Activated CD8-positive, alpha-beta T cell treated with anti-CD3 and anti-CD28 coated beads, Interleukin-2, amount 10 ng/mL, durations not matched to agents 7 days and 5 days (primary cell): ENCODE measurements at regions not wholly inside any gene's neighbourhood (a gene's known extent, or its start where the extent isn't known, plus 50 kb on each side); places are given as distances from the start of the nearest gene placed in this dataset.
"Not testable (repeated sequence)": the region's sequence is repeated elsewhere in the genome, so short reads cannot be mapped to it uniquely, and the experiment has no call there.

Source experiments
- ATAC-seq: fragments of 150-1000 bp; cut with Tn5 transposase; one replicate; pipeline ENCODE4 v1.10.0; 2021; ENCODE audit warnings: moderate library complexity
- CTCF ChIA-PET: fragments of 350-600 bp; sonication (Branson Sonifier 250); formaldehyde crosslinking; loops from one replicate; lab custom pipeline; 2021; ENCODE audit warnings: antibody characterized with exemption; lab: Charles Lee
- POLR2A ChIA-PET: fragments of 350-600 bp; sonication (Branson Sonifier 250); formaldehyde crosslinking; loops from one replicate; lab custom pipeline; 2021; ENCODE audit warnings: antibody characterized with exemption; lab: Charles Lee
- DNase-seq: peaks from one replicate; pipeline ENCODE4 v3.0.0-alpha.2; 2020
- H3K27ac Mint-ChIP-seq: one replicate; pipeline ENCODE4 v1.8.0; 2021; ENCODE audit warnings: mild to moderate bottlenecking, mixed read lengths
- H3K27me3 Mint-ChIP-seq: one replicate; pipeline ENCODE4 v1.8.0; 2021; ENCODE audit warnings: low read depth, mixed read lengths
- H3K36me3 Mint-ChIP-seq: one replicate; pipeline ENCODE4 v1.8.0; 2021; ENCODE audit warnings: low read depth, mixed read lengths
- H3K4me1 Mint-ChIP-seq: one replicate; pipeline ENCODE4 v1.8.0; 2021; ENCODE audit warnings: low read depth, mixed read lengths
- H3K4me3 Mint-ChIP-seq: one replicate; pipeline ENCODE4 v1.8.0; 2021; ENCODE audit warnings: mild to moderate bottlenecking, mixed read lengths
- H3K9me3 Mint-ChIP-seq: one replicate; pipeline ENCODE4 v1.8.0; 2022; ENCODE audit warnings: mixed read lengths; ENCODE audit not compliant: insufficient read depth

DNA sequence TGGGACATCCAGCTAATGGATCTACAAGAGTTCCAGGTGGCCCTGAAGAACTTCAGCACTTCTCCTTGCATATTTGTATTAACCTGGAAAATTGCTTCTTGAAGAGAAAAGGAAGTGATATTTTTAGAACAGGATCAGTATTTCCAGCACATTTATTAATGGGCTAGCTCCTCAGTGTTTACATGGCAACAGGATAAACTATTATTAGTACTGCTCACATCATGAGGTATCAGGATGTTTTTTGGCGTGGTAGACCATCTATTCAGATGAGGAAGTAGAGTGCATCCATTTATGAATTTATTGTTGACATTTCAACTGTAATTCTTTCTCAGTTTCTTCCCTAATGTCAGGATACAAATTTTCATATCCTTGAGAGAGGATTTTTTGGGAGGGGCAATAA, 144.4 kb downstream of the KCNRG start:
- no peak overlapping the region for H3K27ac Mint-ChIP-seq
- ChIA-PET CTCF (no interaction called here), POLR2A (interaction anchor here (0.6 kb wide), 1 partner anchor 162 kb away, joined by 3 read pairs; no protein-coding TSS in a partner anchor)
- no peaks in the 10 kb centered on the region for H3K36me3 Mint-ChIP-seq
- no peaks in the 10 kb centered on the region for H3K9me3 Mint-ChIP-seq
- peaks cover 7% of the 10 kb centered on the region for H3K27me3 Mint-ChIP-seq
- ATAC-seq (no peak), DNase-seq (no peak)
- no peaks in the 10 kb centered on the region for H3K4me1 Mint-ChIP-seq
- no peak overlapping the region for H3K4me3 Mint-ChIP-seq

DNA sequence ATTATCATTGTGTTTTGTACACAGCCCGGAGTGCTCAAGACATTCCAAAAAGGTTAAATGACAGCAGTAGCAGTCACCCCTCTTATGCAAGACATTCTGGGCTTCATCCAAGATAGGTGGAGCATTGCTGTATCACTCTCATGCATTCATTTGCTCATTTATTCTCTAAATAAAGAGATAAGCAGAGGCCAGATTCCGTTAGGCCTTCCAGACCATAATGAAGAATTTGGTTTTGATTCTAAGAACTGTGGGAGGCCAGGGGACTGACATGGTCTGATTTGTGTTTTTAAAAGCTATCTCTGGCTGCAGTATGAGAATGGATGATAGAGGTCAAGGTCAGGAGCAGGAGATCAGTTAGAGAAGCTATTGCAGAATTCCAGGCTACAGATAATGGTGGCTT, 145.8 kb downstream of the KCNRG start:
- Mint-ChIP-seq H3K27ac (no peak overlapping the region), H3K36me3 (no peaks in the 10 kb centered on the region), H3K9me3 (no peaks in the 10 kb centered on the region), H3K27me3 (peaks cover 7% of the 10 kb centered on the region), H3K4me1 (no peaks in the 10 kb centered on the region), H3K4me3 (no peak overlapping the region)
- ChIA-PET CTCF (no interaction called here), POLR2A (no interaction called here)
- ATAC-seq (no peak), DNase-seq (no peak)

DNA sequence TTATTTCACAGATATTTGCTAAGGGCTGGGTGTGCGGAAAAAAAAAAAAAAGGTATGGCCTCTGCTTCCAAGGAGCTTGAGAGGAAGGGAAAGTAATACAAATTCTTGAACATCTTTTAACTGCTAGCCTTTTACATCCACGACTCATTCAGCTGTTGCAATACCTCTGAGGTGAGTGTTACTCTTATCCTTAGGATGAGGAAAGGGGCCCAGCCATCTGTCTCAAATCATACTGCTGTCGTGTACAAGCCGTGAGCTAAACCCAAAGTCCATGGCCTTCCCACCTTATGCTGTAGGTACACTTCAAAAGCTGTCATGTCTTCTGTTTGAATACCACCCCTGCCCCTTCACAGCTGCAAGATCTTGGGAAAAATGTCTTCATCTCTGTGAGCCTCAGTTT, 146.8 kb downstream of the KCNRG start:
- POLR2A ChIA-PET, result interaction anchor here (1.4 kb wide), 1 partner anchor 36 kb away, joined by 5 read pairs; no protein-coding TSS in a partner anchor

DNA sequence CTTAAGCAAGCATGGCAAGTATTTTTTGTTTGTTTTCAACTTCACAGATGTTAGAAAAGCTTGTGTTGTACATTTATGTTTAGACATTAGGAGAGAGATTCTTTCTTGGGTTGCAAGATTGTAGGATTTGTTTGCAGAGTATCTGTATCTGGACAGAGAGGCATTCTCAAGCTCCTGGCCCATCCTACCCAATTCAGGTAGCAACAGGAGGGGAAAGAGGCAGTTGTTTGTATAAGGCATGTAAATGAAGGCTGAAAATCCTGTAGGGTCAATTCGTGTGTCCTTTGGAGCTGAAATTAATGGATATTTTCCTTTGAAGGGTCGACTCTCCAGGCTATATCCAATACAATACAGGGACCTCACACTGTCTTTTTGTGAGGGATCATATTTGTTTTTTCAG, 147.3 kb downstream of the KCNRG start:
- Mint-ChIP-seq H3K27me3 (peaks cover 9% of the 10 kb centered on the region), H3K4me1 (no peaks in the 10 kb centered on the region), H3K36me3 (no peaks in the 10 kb centered on the region), H3K9me3 (no peaks in the 10 kb centered on the region), H3K27ac (no peak overlapping the region), H3K4me3 (no peak overlapping the region)
- POLR2A ChIA-PET, result interaction anchor here (1.4 kb wide), 1 partner anchor 37 kb away, joined by 5 read pairs; no protein-coding TSS in a partner anchor
- DNase-seq, result no peak
- no peak for ATAC-seq
- CTCF ChIA-PET, result no interaction called here

More for the DNA sequence above, 146.8 kb downstream of the KCNRG start:
- DNase-seq, result no peak
- ATAC-seq, result no peak
- Mint-ChIP-seq H3K36me3 (no peaks in the 10 kb centered on the region), H3K4me1 (no peaks in the 10 kb centered on the region), H3K4me3 (no peak overlapping the region), H3K9me3 (no peaks in the 10 kb centered on the region), H3K27ac (no peak overlapping the region), H3K27me3 (peaks cover 7% of the 10 kb centered on the region)
- CTCF ChIA-PET, result no interaction called here

DNA sequence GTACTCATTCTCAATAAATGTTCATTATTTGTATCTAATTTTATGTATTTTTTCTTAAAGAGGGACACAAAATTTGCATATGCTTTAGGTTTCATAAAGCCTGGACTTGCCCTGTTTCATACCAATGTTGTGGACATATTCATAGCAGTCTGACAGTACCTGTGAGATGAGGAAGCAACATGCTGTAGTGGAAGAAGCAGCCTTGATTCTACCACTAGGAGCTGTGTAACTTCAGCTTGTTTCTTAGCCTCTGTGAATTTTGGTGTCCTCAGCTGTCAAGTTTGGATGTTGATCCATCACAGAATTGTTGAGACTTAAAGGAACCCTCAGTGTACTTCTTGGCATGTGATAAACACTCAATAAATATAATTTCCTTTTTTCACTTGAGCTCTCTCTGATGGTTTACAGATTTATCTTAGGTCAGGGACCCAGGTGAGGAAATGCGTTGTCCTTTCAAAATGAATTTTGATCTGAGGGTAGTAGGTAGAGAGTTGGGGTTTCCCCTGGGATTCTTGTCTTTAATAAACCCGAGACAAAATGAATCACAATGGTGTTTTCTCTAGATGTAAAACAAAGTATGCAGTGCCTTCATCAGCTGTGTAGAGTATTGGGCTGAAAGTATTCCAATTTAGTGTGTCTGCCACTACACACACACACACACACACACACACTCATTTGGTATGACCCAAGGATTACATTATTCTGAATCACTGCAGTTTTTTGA, 152.1 kb downstream of the KCNRG start:
- DNase-seq, result no peak

DNA sequence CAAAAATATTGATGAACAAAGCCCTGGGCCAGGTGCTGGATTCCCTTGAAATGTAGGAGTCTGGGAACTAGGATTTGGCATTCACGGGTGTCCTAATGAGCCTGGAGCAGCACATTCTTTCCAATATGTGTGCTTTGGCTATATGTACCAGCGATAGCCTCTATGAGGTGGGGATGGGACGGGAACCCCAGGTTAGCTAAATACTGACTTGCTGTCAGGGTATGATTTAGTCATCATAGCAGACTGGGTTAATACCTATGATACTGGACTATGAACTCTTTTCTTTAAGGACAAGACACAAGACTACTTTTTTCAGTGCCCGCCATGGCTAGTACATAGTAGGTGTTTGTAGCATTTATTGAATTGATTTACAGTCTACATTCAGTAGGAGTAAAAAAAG, 152.7 kb downstream of the KCNRG start:
- no peak for DNase-seq
- H3K27me3 Mint-ChIP-seq, result peaks cover 1% of the 10 kb centered on the region
- ChIA-PET CTCF (interaction anchor here (0.9 to 1.5 kb wide), 4 partner anchors 11 to 667 kb away, joined by 3 to 5 read pairs (median 4); no protein-coding TSS in a partner anchor), POLR2A (interaction anchor here (0.6 kb wide), 1 partner anchor 640 kb away, joined by 3 read pairs; no protein-coding TSS in a partner anchor)
- no peak overlapping the region for H3K4me3 Mint-ChIP-seq
- no peak overlapping the region for H3K27ac Mint-ChIP-seq
- no peaks in the 10 kb centered on the region for H3K4me1 Mint-ChIP-seq
- H3K9me3 Mint-ChIP-seq, result no peaks in the 10 kb centered on the region
- ATAC-seq, result no peak
- no peaks in the 10 kb centered on the region for H3K36me3 Mint-ChIP-seq

More for the DNA sequence above, 152.1 kb downstream of the KCNRG start:
- no peak for ATAC-seq
- ChIA-PET CTCF (interaction anchor here (0.9 to 1.5 kb wide), 4 partner anchors 11 to 668 kb away, joined by 3 to 5 read pairs (median 4); no protein-coding TSS in a partner anchor), POLR2A (interaction anchor here (0.6 to 1.0 kb wide), 3 partner anchors 32 to 640 kb away, joined by 3 read pairs; no protein-coding TSS in a partner anchor)
- H3K27ac Mint-ChIP-seq, result no peak overlapping the region
- peaks cover 3% of the 10 kb centered on the region for H3K27me3 Mint-ChIP-seq
- H3K4me1 Mint-ChIP-seq, result no peaks in the 10 kb centered on the region
- no peak overlapping the region for H3K4me3 Mint-ChIP-seq
- no peaks in the 10 kb centered on the region for H3K9me3 Mint-ChIP-seq
- H3K36me3 Mint-ChIP-seq, result no peaks in the 10 kb centered on the region

DNA sequence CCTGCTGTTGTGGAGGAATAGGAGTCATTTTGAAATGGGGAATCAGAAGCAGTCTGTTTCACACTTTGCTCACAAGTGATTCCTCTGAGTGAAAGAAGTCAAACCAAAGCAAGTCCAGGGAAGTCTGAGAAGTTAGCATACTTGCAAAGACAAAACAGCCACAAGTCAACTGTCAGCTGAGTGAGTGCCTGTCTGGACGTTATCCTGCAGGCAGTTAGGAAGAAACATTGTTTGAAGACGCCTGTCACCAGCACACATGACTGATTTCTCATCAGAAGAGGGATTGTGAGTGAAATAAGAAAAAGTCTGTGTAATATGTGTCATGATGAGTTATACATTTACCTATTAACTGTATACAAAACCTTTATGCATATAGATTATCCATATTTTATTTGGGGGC, 153.5 kb downstream of the KCNRG start:
- DNase-seq (no peak), ATAC-seq (no peak)
- H3K27ac Mint-ChIP-seq, result no peak overlapping the region
- no peaks in the 10 kb centered on the region for H3K9me3 Mint-ChIP-seq
- no peaks in the 10 kb centered on the region for H3K4me1 Mint-ChIP-seq
- H3K27me3 Mint-ChIP-seq, result peaks cover 1% of the 10 kb centered on the region
- H3K36me3 Mint-ChIP-seq, result no peaks in the 10 kb centered on the region
- ChIA-PET CTCF (interaction anchor here (1.3 kb wide), 1 partner anchor 20 kb away, joined by 3 read pairs; no protein-coding TSS in a partner anchor), POLR2A (no interaction called here)
- no peak overlapping the region for H3K4me3 Mint-ChIP-seq

DNA sequence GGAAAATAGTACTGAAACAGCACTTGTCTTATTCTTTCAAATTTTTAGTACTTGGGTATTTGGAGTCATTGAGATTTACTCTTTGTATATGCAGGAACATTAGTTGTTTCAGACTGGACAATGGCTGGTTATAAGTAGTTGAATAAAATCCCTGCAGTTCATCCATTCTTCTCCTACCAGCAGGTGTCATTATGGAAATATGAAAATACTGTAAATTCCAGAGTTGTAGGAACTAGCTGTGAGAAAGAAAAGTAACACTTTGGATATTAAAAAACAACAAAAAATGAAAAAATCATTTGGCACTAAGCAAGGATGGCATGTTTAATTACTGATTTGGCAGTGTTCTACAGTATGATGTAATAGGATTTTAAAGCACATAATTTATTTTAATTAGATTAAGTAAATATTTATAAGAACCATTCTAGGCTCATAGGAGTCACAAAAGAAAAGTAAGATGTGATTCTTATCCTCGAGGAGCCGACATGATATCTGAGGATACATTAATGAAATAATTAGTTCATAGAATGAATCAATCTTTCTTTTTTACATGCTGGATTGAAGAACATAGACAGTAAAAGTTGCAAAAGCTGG, 155.3 kb downstream of the KCNRG start:
- Mint-ChIP-seq H3K4me1 (no peaks in the 10 kb centered on the region), H3K36me3 (no peaks in the 10 kb centered on the region), H3K27ac (no peak overlapping the region), H3K4me3 (no peak overlapping the region), H3K9me3 (no peaks in the 10 kb centered on the region), H3K27me3 (peaks cover 1% of the 10 kb centered on the region)
- ATAC-seq, result no peak
- POLR2A ChIA-PET, result no interaction called here
- DNase-seq, result no peak
- CTCF ChIA-PET, result no interaction called here

DNA sequence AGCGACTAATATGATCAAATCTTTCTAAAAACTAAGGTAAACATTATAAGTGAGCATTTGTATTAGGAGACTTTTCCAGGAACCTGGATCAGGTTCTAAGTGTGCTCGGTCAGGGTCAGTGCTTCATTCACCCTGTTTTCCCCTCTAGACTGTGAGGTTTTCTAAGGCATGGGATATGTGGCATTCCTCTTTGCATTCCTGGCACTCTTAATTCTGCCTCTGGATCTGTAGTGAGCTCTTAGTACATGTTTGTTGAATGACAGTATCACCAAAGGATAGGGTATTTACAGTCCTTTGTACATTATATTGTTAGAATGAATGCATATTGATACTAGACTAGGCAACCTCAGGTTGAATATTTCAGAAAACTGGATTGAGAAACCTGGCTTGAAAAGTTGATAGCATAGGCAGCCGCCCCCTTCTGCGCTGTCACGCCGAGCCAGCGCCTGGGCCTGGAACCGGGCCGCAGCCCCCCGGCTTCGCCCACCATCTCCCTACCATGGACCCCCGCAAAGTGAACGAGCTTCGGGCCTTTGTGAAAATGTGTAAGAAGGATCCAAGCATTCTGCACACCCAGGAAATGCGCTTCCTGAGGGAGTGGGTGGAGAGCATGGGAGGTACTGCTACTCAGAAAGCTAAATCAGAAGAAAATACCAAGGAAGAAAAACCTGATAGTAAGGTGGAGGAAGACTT, 156.5 kb downstream of the KCNRG start:
- H3K27me3 Mint-ChIP-seq, result peaks cover 1% of the 10 kb centered on the region
- ChIA-PET POLR2A (no interaction called here), CTCF (no interaction called here)
- no peak overlapping the region for H3K27ac Mint-ChIP-seq
- ATAC-seq, result no peak
- no peaks in the 10 kb centered on the region for H3K9me3 Mint-ChIP-seq
- H3K4me3 Mint-ChIP-seq, result no peak overlapping the region
- H3K4me1 Mint-ChIP-seq, result no peaks in the 10 kb centered on the region
- DNase-seq, result no peak
- no peaks in the 10 kb centered on the region for H3K36me3 Mint-ChIP-seq

DNA sequence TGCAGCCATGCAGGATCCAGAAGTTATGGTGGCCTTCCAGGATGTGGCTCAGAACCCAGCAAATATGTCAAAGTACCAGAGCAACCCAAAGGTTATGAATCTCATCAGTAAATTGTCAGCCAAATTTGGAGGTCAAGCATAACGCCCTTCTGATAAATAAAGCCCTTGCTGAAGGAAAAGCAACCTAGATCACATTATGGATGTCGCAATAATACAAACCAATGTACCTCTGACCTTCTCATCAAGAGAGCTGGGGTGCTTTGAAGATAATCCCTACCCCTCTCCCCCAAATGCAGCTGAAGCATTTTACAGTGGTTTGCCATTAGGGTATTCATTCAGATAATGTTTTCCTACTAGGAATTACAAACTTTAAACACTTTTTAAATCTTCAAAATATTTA, 157.8 kb downstream of the KCNRG start:
- H3K9me3 Mint-ChIP-seq, H3K27ac Mint-ChIP-seq, H3K36me3 Mint-ChIP-seq, DNase-seq, POLR2A ChIA-PET, H3K4me3 Mint-ChIP-seq, H3K4me1 Mint-ChIP-seq, ATAC-seq, CTCF ChIA-PET, H3K27me3 Mint-ChIP-seq: not testable (repeated sequence)

DNA sequence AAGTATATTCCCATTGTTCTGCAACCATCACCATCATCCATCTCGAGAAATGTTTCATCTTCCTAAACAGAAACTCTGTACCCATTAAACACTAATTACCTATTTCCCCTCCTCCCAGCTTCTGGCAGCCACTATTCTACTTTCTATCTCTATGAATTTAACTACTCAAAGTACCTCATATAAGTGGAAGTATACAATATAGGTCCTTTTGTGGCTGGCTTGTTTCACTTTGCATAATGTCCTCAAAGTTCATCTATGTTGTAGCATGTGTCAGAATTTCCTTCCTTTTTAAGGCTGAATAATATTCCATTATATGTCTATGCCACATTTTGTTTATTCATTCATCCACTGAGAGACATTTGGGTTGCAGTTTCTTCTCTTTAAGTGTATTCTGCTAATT, 159.4 kb downstream of the KCNRG start:
- Mint-ChIP-seq H3K27ac (no peak overlapping the region), H3K9me3 (no peaks in the 10 kb centered on the region), H3K36me3 (no peaks in the 10 kb centered on the region), H3K4me1 (no peaks in the 10 kb centered on the region), H3K4me3 (no peak overlapping the region), H3K27me3 (no peaks in the 10 kb centered on the region)
- ChIA-PET CTCF (no interaction called here), POLR2A (no interaction called here)
- no peak for ATAC-seq
- DNase-seq, result no peak

DNA sequence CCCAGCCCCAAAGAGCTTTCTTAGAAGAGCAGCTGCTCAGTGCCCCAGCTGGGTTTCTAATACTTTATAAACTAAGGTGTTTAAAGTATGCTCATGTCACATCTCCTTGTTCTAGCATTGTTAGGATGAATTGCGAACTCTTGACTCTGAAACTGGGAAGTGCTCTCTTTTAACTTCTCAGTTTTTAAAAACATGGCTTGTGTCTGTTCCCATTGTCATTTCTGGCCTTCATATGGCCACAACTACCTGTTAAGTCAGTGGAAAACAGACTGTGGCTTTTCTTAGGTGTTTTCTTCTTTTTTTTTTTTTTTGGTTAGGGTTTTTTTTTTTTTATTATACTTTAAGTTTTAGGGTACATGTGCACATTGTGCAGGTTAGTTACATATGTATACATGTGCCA, 164.7 kb downstream of the KCNRG start:
- no peak overlapping the region for H3K27ac Mint-ChIP-seq
- H3K4me1 Mint-ChIP-seq, result no peaks in the 10 kb centered on the region
- H3K27me3 Mint-ChIP-seq, result no peaks in the 10 kb centered on the region
- no peak for DNase-seq
- POLR2A ChIA-PET, result no interaction called here
- ATAC-seq, result no peak
- CTCF ChIA-PET, result no interaction called here
- no peak overlapping the region for H3K4me3 Mint-ChIP-seq
- no peaks in the 10 kb centered on the region for H3K9me3 Mint-ChIP-seq
- H3K36me3 Mint-ChIP-seq, result no peaks in the 10 kb centered on the region
